Posterior vena cava (tissue), 2 donors: ENCODE measurements at regions not wholly inside any gene's neighbourhood (a gene's known extent, or its start where the extent isn't known, plus 50 kb on each side); places are given as distances from the start of the nearest gene placed in this dataset.

Experiments used
- DNase-seq: peaks from one replicate; pipeline ENCODE4 v3.0.0-alpha.2; 2020; ENCODE audit warnings: low spot score
- intact Hi-C, 2 donors: fragments of 100-400 bp; cut with DNase I; formaldehyde crosslinking; loops; one replicate each; pipeline versions ENCODE4 v1.14.1 to v1.14.2; 2022 to 2023
- donor health status: DM: yes; HTN: yes; CAD: no.
- donor health status: DM: yes; HTN: yes; CAD: no.

GRCh38 chr12:77644915-77645605, 185.6 kb upstream of the NAV3 start:
- DNase-seq, result no peak
- intact Hi-C loops, result no loop called here

- intact Hi-C loops, result no loop called here
- no peak for DNase-seq
Measured at GRCh38 chr12:77642246-77642645, 188.4 kb upstream of the NAV3 start.

- intact Hi-C loops, result no loop called here
- no peak for DNase-seq
Measured at GRCh38 chr12:77640356-77640755, 190.3 kb upstream of the NAV3 start.

GRCh38 chr12:77630790-77631445, 199.8 kb upstream of the NAV3 start:
- no peak for DNase-seq
- intact Hi-C loops, result no loop called here

GRCh38 chr12:77630344-77630743, 200.3 kb upstream of the NAV3 start:
- no peak for DNase-seq
- intact Hi-C loops, result no loop called here

- intact Hi-C loops, result no loop called here
- no peak for DNase-seq
Measured at GRCh38 chr12:77629141-77629540, 201.6 kb upstream of the NAV3 start.

DNA sequence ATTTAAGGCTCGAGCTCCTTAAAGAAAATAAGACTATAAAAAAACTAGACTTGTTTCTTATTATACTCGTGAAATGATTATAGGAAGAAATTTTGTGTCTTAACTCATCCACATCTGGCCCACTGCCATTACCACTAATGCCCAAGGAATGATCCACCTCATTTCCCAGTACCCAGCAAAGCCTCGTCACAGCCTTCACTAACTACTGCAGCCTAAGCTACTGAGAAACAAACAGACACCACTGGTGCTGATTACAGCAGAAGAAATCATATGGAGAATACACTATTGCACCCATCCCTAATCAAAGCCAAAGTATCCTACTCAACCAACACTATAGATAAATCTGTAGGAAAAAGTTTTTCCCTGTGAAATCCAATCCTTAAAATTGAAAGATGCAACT, 205.3 kb upstream of the NAV3 start:
- intact Hi-C loops, result no loop called here
- no peak for DNase-seq

DNA sequence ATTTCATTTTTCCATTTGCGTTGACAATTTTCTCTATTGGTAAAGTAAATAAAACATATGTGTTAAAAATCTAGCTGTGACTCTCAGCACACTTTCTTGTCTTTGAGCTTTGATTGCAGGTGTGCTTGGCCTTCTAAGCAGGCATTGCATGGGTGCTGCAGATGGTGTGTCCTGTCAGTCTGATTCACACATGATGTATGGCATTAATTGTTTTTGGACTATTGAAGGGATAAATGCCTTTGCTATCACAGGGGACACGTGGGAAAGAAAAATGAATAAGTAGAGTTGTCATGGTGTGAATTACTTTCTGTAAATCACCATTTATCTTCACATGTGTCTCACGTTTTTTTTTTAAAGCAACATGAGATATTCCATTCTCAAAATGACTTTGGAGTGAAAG, 211.3 kb upstream of the NAV3 start:
- intact Hi-C loops, result no loop called here

DNA sequence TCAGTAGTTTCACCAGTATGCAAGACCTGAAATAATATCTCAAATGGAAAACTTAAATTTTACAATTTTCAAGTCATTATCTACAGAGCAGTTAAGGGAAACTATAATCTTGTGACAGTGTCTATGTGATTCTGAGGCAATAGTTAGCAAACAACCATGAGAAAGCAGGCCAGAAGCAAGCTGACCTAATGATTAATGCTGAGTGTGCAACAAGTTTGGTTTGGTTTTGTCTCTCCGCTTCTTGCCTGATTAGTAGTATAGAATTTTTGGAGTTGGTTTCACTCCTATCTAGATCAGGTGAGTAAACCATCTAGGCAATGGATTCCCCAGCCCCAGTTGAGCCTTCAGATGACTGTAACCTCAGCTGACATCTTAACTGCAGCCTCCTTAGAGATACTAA, 212.9 kb upstream of the NAV3 start:
- no peak for DNase-seq
- intact Hi-C loops, result no loop called here

More for the DNA sequence above, 211.3 kb upstream of the NAV3 start:
- DNase-seq, result no peak

- intact Hi-C loops, result no loop called here
- DNase-seq, result no peak
Measured at GRCh38 chr12:77615332-77615731, 215.4 kb upstream of the NAV3 start.

DNA sequence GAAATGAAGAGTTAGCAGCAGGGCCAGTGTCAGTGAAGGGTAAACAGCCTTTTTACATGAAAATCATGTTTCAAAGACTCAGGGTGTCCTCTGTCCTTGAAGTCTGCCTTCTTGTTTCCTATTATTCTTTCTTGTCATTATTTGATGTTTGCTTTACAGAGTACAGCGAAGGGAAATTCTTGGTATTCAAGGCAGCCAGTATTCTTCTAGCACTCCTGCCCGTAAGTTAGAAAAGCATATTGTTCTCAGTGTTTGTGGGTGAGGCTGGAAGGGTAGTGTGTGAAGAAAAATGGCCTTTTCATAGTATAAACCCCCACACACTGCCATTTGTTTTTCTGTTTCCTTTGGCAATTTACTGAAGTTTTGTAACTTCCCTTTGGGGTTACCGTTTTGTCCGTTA, 217.3 kb upstream of the NAV3 start:
- DNase-seq, result no peak
- intact Hi-C loops, result no loop called here

DNA sequence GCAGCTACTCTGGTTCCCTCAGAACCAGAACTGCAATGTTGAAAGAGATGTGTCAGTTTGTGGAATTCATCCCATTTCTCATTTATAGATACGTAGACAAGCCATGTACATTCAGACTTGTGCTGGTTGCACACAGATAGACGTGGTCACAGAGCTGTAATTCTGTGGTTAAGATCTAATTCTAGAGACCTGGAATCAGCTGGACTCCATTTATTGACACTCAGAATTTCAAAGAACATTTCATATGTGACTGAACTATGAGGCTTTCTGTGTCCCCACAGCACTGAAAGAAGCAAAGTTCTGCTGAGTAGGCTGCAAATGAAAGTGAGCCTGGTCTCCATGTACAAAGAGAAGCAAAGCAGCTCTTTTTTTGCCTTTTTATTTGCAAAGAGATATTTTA, 220.2 kb upstream of the NAV3 start:
- no peak for DNase-seq
- intact Hi-C loops, result no loop called here

DNA sequence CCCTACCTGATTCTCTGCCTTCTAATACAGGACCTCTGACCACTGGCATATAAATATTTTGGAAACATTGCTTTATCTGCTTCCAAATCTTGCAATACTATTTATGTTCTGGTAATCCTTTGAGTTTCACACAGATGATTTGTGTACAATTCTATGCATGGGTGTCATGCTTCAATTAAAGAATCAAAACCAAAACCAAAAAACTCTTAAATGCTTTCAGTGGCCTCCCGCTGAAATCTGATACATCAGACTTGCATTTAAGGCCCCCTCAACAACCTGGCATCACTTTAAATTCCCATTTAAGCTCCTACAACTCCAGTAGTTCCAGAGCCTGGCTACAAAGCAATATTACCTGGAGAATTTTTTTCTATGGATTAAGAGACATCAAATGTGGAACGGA, 221.7 kb upstream of the NAV3 start:
- intact Hi-C loops, result no loop called here

DNA sequence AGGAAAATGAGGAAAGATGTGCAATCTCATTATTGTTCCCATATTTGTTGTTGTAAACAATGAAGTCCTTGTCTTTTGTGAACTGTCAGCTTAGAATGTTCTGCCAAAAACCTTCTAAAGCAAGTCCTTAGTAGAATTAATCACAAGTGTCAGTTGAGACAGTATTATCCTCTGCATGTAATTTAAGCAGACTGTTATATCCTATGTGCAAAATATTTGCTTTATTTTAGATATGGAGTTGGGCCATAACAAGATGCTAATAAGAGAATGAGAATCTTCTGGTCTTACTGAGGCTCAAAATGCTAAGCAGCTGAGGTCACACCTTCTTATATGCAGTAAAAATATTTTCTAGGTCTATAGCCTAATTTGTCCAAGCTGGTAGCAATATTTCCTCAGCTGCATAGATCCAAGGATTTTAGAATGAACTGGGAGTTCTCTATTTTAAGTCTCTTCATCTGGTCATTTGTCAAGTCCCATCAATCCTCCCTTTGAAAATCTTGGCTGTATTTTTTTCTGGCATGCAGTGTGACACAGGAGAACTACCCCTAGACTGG, 222.3 kb upstream of the NAV3 start:
- intact Hi-C loops, result no loop called here
- no peak for DNase-seq

More for the DNA sequence above, 221.7 kb upstream of the NAV3 start:
- no peak for DNase-seq

GRCh38 chr12:77606348-77606747, 224.3 kb upstream of the NAV3 start:
- no peak for DNase-seq
- intact Hi-C loops, result no loop called here

- intact Hi-C loops, result no loop called here
- DNase-seq, result no peak
Measured at GRCh38 chr12:77603946-77604345, 226.7 kb upstream of the NAV3 start.

GRCh38 chr12:77601069-77601468, 229.6 kb upstream of the NAV3 start:
- intact Hi-C loops, result no loop called here
- DNase-seq, result no peak

GRCh38 chr12:77600468-77600843, 230.2 kb upstream of the NAV3 start:
- intact Hi-C loops, result no loop called here
- DNase-seq, result no peak

DNA sequence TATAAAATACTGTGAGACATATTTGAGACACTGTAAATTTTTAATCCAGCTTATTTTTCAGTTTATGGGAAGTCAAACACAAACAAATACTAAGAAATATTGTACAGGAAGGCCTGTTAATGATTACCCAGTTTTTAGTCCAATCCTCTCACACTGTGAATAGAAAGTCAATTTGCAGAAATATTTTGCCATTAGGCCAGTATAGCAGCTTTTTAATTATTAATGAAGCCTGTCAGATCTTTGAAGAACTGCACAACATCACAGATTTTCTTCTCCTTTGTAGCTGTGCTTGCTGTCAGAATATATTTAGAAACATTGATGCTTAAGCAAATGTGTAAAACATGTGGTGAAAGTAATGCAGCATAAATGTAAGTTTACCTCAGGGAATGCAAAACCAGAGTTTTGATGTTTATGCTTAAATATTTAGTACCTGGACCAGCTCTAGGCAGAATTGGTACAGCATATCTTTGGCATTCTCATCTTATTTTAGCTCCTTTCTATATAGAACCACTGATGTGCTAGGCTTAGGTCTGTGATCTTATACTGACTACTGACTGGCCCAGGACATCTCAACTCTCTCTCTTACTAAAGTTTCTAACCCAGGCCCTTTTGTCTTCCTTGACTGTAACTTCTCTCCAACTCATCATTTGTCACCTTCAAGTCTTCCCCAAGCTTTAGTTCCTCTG, 230.8 kb upstream of the NAV3 start:
- intact Hi-C loops, result no loop called here
- DNase-seq, result no peak

DNA sequence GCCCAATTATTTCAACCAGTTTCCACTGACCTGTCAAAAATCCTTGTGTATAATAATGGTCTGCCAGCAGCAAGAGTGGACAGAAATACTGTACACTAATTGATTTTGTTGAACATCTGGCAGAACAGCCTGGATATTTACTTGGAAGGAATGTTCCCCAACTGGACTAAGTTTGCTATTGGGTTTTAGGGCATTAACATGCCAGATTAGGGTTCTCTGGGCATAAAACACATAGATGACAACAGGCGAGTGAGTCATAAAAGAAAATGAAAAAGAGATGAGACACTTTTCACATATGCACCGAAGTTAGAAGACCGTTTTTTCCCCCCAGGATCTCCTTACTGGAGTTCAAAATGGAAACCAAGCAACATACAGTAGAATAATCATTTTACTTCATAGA, 236.3 kb upstream of the NAV3 start:
- DNase-seq, result no peak
- intact Hi-C loops, result no loop called here

GRCh38 chr12:77592836-77593235, 237.9 kb upstream of the NAV3 start:
- intact Hi-C loops, result no loop called here
- DNase-seq, result no peak
